T-helper 22 cell (primary cell): ENCODE measurements at regions not wholly inside any gene's neighbourhood (a gene's known extent, or its start where the extent isn't known, plus 50 kb on each side); places are given as distances from the start of the nearest gene placed in this dataset.
"Not testable (repeated sequence)": the region's sequence is repeated elsewhere in the genome, so short reads cannot be mapped to it uniquely, and the experiment has no call there.

Source experiments
- DNase-seq: peaks from one replicate; pipeline ENCODE4 v3.0.0-alpha.2; 2020; ENCODE audit warnings: low read depth

- no peak for DNase-seq
Measured at GRCh38 chr12:127169321-127170181, 1097.4 kb upstream of the TMEM132C start.

DNA sequence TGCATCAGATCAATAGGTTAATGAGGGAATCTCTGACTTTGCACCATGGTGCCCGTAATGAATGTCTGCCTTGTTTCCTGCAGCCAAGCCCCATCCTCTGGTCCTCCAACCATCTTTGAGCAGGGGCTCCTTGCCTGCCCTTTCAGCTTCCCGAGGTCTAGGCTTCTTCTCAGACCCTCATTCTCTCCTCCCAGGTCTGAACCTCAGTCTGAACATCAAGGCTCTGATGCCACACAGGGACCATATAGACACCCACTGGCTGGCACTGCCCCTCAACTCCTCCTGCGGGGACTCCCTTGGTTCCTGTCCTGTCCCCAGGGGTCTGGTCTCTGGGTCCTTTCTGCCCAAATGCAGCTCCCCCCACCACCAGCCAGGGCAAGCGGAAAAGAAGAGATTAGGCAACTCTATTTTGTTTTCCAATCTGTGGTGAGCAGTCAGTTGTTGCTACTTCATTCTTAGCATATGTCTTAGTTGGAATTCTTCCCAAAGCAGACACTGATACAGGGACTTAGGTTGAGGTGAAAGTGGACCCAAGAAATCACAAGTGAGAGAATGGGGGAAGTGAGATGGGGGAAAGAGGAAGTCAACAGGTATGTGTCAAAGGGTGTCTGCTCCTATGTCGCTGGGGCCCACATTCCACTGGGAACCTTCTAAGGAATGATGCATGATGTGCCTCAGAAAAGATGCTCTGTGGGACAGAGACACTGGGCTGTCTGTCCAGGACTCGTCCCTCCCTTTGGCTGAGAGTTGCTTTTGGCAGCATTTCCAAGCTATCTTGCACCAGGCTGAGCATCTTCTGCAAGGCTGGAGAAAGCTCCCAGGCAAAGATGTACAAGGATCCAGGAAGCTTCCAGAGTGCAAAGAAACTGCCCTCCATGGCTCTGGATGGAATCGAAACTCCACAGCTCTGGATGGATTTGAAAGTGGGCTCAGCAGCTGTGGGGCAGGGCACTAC lies 1096.5 kb upstream of the TMEM132C start:
- no peak for DNase-seq

GRCh38 chr12:127172861-127173260 lies 1094.1 kb upstream of the TMEM132C start:
- DNase-seq = no peak

- DNase-seq = not testable (repeated sequence)
Measured at GRCh38 chr12:127173971-127174370, 1093.0 kb upstream of the TMEM132C start.

DNA sequence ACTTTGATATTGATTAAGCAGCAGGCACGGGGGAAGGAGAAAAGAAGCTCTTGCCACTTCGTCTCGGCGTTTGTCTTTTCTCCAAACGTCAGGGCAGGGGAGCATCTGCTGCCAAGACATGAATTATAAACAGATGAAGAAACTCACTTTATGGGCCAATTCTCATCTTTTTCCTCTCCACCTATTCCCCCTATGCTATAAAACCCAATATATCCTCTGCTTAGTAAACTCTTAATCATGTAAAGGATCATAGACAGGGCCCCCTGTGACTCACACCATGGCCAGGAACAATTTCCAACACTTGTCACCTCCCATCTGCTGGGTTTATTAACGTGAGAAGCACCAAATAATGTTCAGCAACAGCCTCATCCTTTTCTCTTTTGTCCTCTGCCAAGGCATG lies 1092.1 kb upstream of the TMEM132C start:
- no peak for DNase-seq

DNA sequence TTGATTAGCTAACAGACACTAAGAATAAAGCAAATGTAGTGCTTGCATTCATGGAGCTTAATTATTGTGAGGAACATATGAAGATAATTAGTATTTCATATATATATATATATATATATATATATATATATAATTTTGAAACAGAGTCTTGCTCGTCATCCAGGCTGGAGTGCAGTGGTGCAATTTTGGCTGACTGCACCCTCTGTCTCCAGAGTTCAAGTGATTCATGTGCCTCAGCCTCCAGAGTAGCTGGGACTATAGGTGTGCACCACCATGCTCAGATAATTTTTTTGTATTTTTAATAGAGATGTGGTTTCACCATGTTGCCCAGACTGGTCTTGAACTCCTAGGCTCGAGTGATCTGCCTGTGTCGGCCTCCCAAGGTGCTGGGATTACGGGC lies 1091.6 kb upstream of the TMEM132C start:
- DNase-seq = no peak

DNA sequence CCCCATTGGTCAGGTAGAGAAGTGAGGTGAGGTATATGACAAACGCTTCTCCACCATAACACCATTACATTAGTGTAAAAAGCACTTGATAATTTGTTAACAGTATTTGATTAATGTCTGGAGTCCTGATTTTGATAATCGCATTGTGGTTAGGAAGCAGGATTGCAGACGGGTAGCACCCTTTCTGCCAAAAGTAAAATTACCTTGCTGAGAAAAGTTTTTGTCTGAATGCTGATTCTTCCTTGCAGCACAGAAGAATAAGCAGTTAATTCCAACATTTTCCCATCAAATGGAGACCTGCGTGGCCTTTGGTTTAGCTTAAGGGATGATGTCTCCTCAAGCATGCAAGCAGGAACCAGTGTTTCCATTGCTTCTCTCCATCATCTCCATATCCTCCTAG lies 1090.2 kb upstream of the TMEM132C start:
- no peak for DNase-seq

DNA sequence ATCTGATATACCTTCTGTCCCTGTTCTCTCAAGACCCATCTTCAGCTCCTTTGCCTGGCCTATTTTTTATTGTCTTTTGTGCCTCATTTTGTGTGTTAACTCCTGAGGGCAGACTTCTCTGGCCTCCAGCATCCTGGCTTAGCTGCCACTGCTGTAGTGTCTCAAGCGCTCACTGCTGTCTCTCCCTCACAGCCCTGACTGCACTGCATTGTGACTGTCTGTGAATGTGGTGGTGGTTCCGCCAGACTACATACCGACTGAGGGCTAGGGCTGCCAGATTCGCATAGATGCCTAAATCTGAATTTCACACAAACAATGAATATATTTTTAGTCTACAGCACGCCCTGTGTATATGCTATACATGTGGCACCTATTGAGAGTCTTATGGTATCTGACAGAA lies 1088.9 kb upstream of the TMEM132C start:
- no peak for DNase-seq

GRCh38 chr12:127178463-127178862 lies 1088.5 kb upstream of the TMEM132C start:
- DNase-seq = no peak

GRCh38 chr12:127179176-127179575 lies 1087.8 kb upstream of the TMEM132C start:
- DNase-seq = no peak

DNA sequence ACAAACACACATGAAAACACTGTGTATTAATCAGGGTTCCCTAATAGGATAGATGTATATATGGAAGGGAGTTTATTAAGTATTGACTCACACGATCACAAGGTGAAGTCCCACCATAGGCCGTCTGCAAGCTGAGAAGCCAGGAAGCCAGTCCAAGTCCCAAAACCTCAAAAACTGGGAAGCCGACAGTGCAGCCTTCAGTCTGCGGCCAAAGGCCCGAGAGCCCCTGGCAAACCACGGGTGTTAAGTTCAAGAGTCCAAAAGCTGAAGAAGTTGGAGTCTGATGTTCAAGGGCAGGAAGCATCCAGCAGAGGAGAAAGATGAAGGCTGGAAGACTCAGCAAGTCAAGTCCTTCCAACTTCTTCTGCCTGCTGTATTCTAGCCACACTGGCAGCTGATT lies 1085.0 kb upstream of the TMEM132C start:
- DNase-seq = no peak

GRCh38 chr12:127189992-127190391 lies 1077.0 kb upstream of the TMEM132C start:
- DNase-seq = no peak

- DNase-seq = no peak
Measured at GRCh38 chr12:127191129-127191528, 1075.8 kb upstream of the TMEM132C start.

DNA sequence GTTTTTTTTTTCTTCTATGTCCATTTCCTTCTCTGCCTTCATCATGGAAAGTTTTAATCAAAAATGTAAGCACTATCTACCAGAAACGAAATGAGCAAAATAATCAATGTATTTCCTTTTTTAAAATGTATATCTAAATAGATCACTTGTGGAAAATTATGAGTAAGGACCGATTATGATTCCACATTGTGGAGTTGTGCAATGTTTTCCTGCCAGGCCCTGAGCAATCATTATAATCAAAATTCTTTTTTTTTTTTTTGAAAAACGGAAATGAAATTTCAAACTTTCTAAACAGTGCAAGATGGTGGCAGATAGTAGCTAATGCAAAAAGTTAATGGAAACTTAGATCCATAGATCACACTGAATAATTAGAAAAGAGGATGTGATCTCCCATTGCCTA lies 1074.6 kb upstream of the TMEM132C start:
- no peak for DNase-seq

GRCh38 chr12:127193341-127193740 lies 1073.6 kb upstream of the TMEM132C start:
- no peak for DNase-seq

GRCh38 chr12:127194176-127194575 lies 1072.8 kb upstream of the TMEM132C start:
- no peak for DNase-seq

GRCh38 chr12:127205781-127206555 lies 1061.0 kb upstream of the TMEM132C start:
- no peak for DNase-seq

DNA sequence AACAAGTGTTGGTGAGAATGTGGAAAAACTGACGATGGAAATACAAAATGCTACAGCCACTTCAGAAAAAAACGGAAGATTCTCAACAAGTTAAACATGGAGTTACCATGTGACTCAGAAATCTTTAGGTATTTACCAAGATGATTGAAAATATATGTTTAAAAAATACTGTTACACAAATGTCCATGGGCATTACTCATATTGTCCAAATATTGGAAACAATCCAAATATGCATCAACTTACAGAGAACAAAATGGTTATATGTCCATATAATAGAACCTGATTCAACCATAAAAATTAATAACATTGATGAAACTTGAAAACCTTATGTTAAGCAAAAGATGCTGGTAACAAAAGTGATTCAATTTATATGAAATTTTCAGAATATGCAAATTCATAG lies 1057.7 kb upstream of the TMEM132C start:
- DNase-seq = no peak

- no peak for DNase-seq
Measured at GRCh38 chr12:127214186-127214585, 1052.8 kb upstream of the TMEM132C start.

DNA sequence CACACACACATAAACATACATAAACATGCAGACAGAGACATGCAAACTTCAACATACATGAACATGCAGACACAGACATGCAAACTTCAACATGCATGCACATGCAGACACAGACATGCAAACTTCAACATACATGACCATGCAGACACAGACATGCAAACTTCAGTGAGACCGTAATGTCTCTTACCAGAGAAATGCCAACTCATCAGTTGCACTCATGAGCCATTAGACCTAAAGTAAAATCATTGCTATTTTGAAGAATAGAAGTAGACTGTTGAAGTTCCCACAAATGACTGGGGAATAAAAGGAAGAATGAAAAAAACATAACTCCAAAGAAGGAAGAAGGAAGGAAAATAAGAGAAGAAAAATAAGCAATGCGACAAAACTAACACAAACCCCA lies 1044.0 kb upstream of the TMEM132C start:
- no peak for DNase-seq

DNA sequence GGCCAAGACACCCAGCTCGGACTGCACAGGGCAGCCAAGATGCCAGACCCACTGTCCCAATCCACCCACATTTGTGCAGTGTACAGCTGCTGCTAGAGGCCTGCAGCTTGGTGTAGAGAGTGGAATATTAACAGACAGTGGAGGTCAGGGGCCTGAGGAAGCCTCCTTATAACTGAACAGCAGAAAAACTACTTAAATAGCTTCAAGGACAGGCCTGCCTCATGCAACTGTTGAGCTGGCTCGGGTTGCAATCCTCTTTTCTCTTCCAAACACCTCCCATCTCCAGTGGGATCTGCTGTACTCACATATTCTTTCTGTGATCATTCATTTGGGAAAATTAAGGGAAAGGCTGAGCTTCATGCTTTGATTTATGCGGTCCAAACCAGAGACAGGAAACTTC lies 1043.2 kb upstream of the TMEM132C start:
- DNase-seq = no peak

- DNase-seq = no peak
Measured at GRCh38 chr12:127230843-127231260, 1036.1 kb upstream of the TMEM132C start.
